CD4-positive, alpha-beta T cell treated with Interleukin-2 at 100 ng/mL for 4 hours (primary cell): ENCODE measurements at regions not wholly inside any gene's neighbourhood (a gene's known extent, or its start where the extent isn't known, plus 50 kb on each side); places are given as distances from the start of the nearest gene placed in this dataset.

Experiments used
- DNase-seq: peaks from one replicate; pipeline ENCODE4 v3.0.0-alpha.2; 2020; ENCODE audit warnings: low spot score

- DNase-seq: no peak
These were observed 92.3 kb upstream of the PKDCC start for GRCh38 chr2:41955316-41956043.

- DNase-seq: no peak
These were observed 90.4 kb upstream of the PKDCC start for GRCh38 chr2:41957431-41957830.

- DNase-seq: no peak
These were observed 89.6 kb upstream of the PKDCC start for GRCh38 chr2:41958251-41958650.

GRCh38 chr2:41958775-41959174, 89.0 kb upstream of the PKDCC start:
- no peak for DNase-seq

- DNase-seq: no peak
These were observed 88.1 kb upstream of the PKDCC start for GRCh38 chr2:41959760-41960159.

- no peak for DNase-seq
These were observed 84.7 kb upstream of the PKDCC start for GRCh38 chr2:41962922-41963622.

GRCh38 chr2:41963661-41964525, 83.9 kb upstream of the PKDCC start:
- DNase-seq: no peak

GRCh38 chr2:41965173-41965908, 82.5 kb upstream of the PKDCC start:
- DNase-seq: no peak

GRCh38 chr2:41965909-41966295, 81.9 kb upstream of the PKDCC start:
- DNase-seq: no peak

- DNase-seq: no peak
These were observed 81.4 kb upstream of the PKDCC start for GRCh38 chr2:41966431-41966893.

- no peak for DNase-seq
These were observed 80.9 kb upstream of the PKDCC start for GRCh38 chr2:41966920-41967319.

GRCh38 chr2:41967476-41968181, 80.2 kb upstream of the PKDCC start:
- DNase-seq: no peak

GRCh38 chr2:41968182-41968578, 79.6 kb upstream of the PKDCC start:
- DNase-seq: no peak

GRCh38 chr2:41970988-41971660, 76.7 kb upstream of the PKDCC start:
- no peak for DNase-seq

- no peak for DNase-seq
These were observed 75.6 kb upstream of the PKDCC start for GRCh38 chr2:41972179-41972578.

- DNase-seq: no peak
These were observed 75.0 kb upstream of the PKDCC start for GRCh38 chr2:41972819-41973218.

GRCh38 chr2:41973871-41974270, 74.0 kb upstream of the PKDCC start:
- DNase-seq: no peak

GRCh38 chr2:41981417-41981816, 66.4 kb upstream of the PKDCC start:
- no peak for DNase-seq

- no peak for DNase-seq
These were observed 62.2 kb upstream of the PKDCC start for GRCh38 chr2:41985573-41986095.

- no peak for DNase-seq
These were observed 58.2 kb upstream of the PKDCC start for GRCh38 chr2:41989501-41990180.
